B cell (primary cell): ENCODE measurements at regions not wholly inside any gene's neighbourhood (a gene's known extent, or its start where the extent isn't known, plus 50 kb on each side); places are given as distances from the start of the nearest gene placed in this dataset.

Experiments used
- ATAC-seq: fragments of 200-7000 bp; cut with Tn5 transposase; one replicate; pipeline ENCODE4 v1.10.0; 2021; ENCODE audit warnings: low read depth, mild to moderate bottlenecking, moderate number of reproducible peaks, moderate library complexity
- CTCF ChIA-PET: fragments of 350-600 bp; sonication (Branson Sonifier 250); formaldehyde crosslinking; loops from one replicate; lab custom pipeline; 2021; ENCODE audit warnings: antibody characterized with exemption, inconsistent platforms; lab: Charles Lee
- POLR2A ChIA-PET: fragments of 350-600 bp; sonication (Branson Sonifier 250); formaldehyde crosslinking; loops from one replicate; lab custom pipeline; 2021; ENCODE audit warnings: antibody characterized with exemption; lab: Charles Lee
- DNase-seq: peaks from one replicate; pipeline ENCODE4 v3.0.0; 2013
- H2AFZ ChIP-seq: 2 replicates; pipeline ENCODE4 v1.6.1; 2012; ENCODE audit warnings: mild to moderate bottlenecking, low read depth, low read length; ENCODE audit not compliant: insufficient read depth, poor library complexity, severe bottlenecking
- H3K27ac ChIP-seq, 2 donors: 1 replicate in 1 of 2; 2 replicates in 1 of 2; pipeline ENCODE4 v1.5.1; 2012 to 2013; ENCODE audit warnings: low read length in 2 of 2, mild to moderate bottlenecking in 2 of 2, moderate library complexity in 1 of 2
- H3K27me3 ChIP-seq, 4 experiments: fragments of 200-600 bp in 1 of 4; sonication (generic) in 1 of 4; replicated peaks in 1 of 4; 1 replicate in 2 of 4; 2 replicates in 2 of 4; pipeline versions ENCODE4 v1.6.1 to v1.7.0; 2013 to 2016; ENCODE audit warnings: low read length in 3 of 4, mild to moderate bottlenecking in 2 of 4, mixed read lengths in 1 of 4, moderate library complexity in 1 of 4; ENCODE audit not compliant: insufficient read depth in 4 of 4, control insufficient read depth in 3 of 4; ENCODE audit errors: control extremely low read depth in 1 of 4
- H3K36me3 ChIP-seq, 2 experiments: replicated peaks in 1 of 2; 1 replicate in 1 of 2; 2 replicates in 1 of 2; pipeline versions ENCODE4 v1.6.1 to v1.7.1; 2013; ENCODE audit warnings: low read length in 1 of 2; ENCODE audit not compliant: insufficient read depth in 2 of 2, control insufficient read depth in 1 of 2; ENCODE audit errors: control extremely low read depth in 1 of 2, extremely low read depth in 1 of 2
- H3K4me1 ChIP-seq, 2 donors: fragments of 200-600 bp in 1 of 2; sonication (generic) in 1 of 2; 1 replicate in 1 of 2; 2 replicates in 1 of 2; pipeline versions ENCODE4 v1.5.1 to v1.6.1; 2013 to 2017; ENCODE audit warnings: low read length in 2 of 2; ENCODE audit not compliant: control insufficient read depth in 2 of 2, insufficient read depth in 2 of 2
- H3K4me2 ChIP-seq: replicated peaks from 2 replicates; pipeline ENCODE3; 2012; ENCODE audit warnings: mild to moderate bottlenecking, low read depth, low read length; ENCODE audit not compliant: poor library complexity, severe bottlenecking
- H3K4me3 ChIP-seq, 5 experiments: fragments of 200-600 bp in 1 of 5; sonication (generic) in 1 of 5; 1 replicate in 3 of 5; 2 replicates in 2 of 5; pipeline versions ENCODE4 v1.5.1 to v1.7.0; 2011 to 2016; ENCODE audit warnings: low read length in 4 of 5, mild to moderate bottlenecking in 4 of 5, low read depth in 2 of 5, control low read depth in 1 of 5, moderate library complexity in 1 of 5; ENCODE audit not compliant: insufficient read depth in 1 of 5; ENCODE audit errors: control extremely low read depth in 1 of 5, extremely low read depth in 1 of 5
- H3K79me2 ChIP-seq: fragments of 200-600 bp; sonication (generic); one replicate; pipeline ENCODE4 v1.6.0; 2016; ENCODE audit warnings: low read length; ENCODE audit not compliant: control insufficient read depth, insufficient read depth
- H3K9ac ChIP-seq: fragments of 200-600 bp; sonication (generic); 2 replicates; pipeline ENCODE4 v1.6.1; 2017; ENCODE audit warnings: mild to moderate bottlenecking, low read length, moderate library complexity
- H3K9me3 ChIP-seq, 3 donors: one replicate each; pipeline versions ENCODE4 v1.6.1 to v1.7.1; 2013; ENCODE audit warnings: low read length in 2 of 3; ENCODE audit not compliant: control insufficient read depth in 2 of 3, insufficient read depth in 1 of 3; ENCODE audit errors: control extremely low read depth in 1 of 3
- H4K20me1 ChIP-seq: 2 replicates; pipeline ENCODE4 v1.6.0; 2012; ENCODE audit warnings: mild to moderate bottlenecking, low read length; ENCODE audit not compliant: insufficient read depth, control insufficient read depth, poor library complexity, severe bottlenecking
- H3K27ac Mint-ChIP-seq: one replicate; pipeline ENCODE4 v1.8.0; 2021; ENCODE audit warnings: mixed read lengths
- H3K27me3 Mint-ChIP-seq: one replicate; pipeline ENCODE4 v1.8.0; 2021; ENCODE audit warnings: mixed read lengths
- H3K4me1 Mint-ChIP-seq: one replicate; pipeline ENCODE4 v1.8.0; 2021; ENCODE audit warnings: mixed read lengths
- H3K4me3 Mint-ChIP-seq: one replicate; pipeline ENCODE4 v1.8.0; 2021; ENCODE audit warnings: mixed read lengths
- H3K9me3 Mint-ChIP-seq: one replicate; pipeline ENCODE4 v1.8.0; 2022; ENCODE audit warnings: mixed read lengths; ENCODE audit not compliant: insufficient read depth
- EZH2 ChIP-seq: IDR thresholded peaks from 2 replicates; pipeline ENCODE4 v1.6.1; 2012; ENCODE audit warnings: borderline replicate concordance, low read depth, mild to moderate bottlenecking, moderate library complexity, low read length; ENCODE audit not compliant: insufficient read depth, poor library complexity, severe bottlenecking
- WGBS: methylation state at CpG from one replicate; pipeline ENCODE4 v1.1.5; 2013; ENCODE audit warnings: missing lambda C conversion rate; ENCODE audit not compliant: insufficient coverage; 5-methylcytosine and 5-hydroxymethylcytosine counted together
- intact Hi-C: fragments of 100-400 bp; cut with micrococcal nuclease; formaldehyde crosslinking; loops from one replicate; pipeline ENCODE4 v1.10.0; 2022
- TF ChIP-seq, protein P1 (sequence below): fragments of 200-600 bp; IDR thresholded peaks from one replicate; pipeline ENCODE4 v1.8.0; 2022; ENCODE audit warnings: antibody characterized with exemption, mild to moderate bottlenecking

DNA sequence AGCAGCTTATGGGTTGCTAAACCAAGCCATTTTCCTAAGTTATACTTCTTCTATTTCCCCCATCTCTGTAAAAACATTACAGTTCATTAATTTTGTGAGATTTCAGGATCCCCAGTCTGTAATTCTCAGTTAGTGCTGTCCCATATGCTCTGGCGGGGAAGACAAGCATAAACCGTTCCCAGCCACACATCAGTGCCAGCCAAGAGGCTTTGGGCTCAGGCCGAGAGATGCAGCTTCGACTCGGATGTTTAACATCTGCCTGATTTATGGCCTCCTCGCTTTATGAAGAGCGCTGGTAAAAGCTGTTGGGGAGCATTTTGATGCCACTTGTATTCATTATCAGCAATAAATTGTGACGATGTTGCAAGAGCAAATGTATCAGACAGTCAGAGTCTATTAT lies 349.1 kb upstream of the CCDC196 start:
- Histone ChIP-seq H3K9me3 (peaks cover 0 to 4% (median 0%) of the 10 kb centered on the region in 3 donors), H3K27ac (no peak overlapping the region), H3K4me2 (no peak overlapping the region), H4K20me1 (no peaks in the 10 kb centered on the region), H3K36me3 (no peaks in the 10 kb centered on the region), H2AFZ (no peak overlapping the region), H3K27me3 (peaks cover 0 to 3% (median 0%) of the 10 kb centered on the region in 4 experiments), H3K4me1 (peaks cover 15 to 19% of the 10 kb centered on the region in 2 donors), H3K79me2 (no peaks in the 10 kb centered on the region), H3K4me3 (no peak overlapping the region), H3K9ac (no peak overlapping the region)
- ATAC-seq (no peak), DNase-seq (no peak)
- Mint-ChIP-seq H3K9me3 (no peaks in the 10 kb centered on the region), H3K4me3 (no peak overlapping the region), H3K27ac (no peak overlapping the region), H3K4me1 (no peaks in the 10 kb centered on the region), H3K27me3 (no peaks in the 10 kb centered on the region)
- POLR2A ChIA-PET: no interaction called here
- no peak for TF ChIP-seq EZH2
- TF ChIP-seq, protein P1, sequence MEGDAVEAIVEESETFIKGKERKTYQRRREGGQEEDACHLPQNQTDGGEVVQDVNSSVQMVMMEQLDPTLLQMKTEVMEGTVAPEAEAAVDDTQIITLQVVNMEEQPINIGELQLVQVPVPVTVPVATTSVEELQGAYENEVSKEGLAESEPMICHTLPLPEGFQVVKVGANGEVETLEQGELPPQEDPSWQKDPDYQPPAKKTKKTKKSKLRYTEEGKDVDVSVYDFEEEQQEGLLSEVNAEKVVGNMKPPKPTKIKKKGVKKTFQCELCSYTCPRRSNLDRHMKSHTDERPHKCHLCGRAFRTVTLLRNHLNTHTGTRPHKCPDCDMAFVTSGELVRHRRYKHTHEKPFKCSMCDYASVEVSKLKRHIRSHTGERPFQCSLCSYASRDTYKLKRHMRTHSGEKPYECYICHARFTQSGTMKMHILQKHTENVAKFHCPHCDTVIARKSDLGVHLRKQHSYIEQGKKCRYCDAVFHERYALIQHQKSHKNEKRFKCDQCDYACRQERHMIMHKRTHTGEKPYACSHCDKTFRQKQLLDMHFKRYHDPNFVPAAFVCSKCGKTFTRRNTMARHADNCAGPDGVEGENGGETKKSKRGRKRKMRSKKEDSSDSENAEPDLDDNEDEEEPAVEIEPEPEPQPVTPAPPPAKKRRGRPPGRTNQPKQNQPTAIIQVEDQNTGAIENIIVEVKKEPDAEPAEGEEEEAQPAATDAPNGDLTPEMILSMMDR: no peak
- CTCF ChIA-PET: no interaction called here
- intact Hi-C loops: no loop called here
- WGBS: 94% methylated on average over 6 of the region's 8 CpGs

DNA sequence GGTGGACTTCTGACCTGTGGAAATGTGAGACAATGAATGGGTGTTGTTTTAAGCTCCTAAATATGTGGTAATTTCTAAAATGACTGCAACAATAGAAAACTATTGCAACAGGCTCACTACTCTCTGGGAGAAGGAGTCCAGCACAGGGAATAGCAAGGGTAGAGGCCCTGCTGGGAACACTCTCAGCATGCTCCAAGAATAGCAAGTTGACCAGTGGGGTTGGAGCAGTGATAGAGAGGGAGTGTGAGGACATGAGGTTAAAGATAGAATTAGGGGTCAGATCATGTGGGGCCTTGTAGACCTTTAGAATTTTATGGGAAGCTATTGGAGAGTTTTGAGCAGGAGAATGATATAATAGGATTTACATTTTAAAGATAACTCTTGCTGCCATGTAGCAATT lies 346.7 kb upstream of the CCDC196 start:
- ChIA-PET POLR2A (no interaction called here), CTCF (no interaction called here)
- no peak overlapping the region for H3K4me3 ChIP-seq
- H3K79me2 ChIP-seq: no peaks in the 10 kb centered on the region
- Mint-ChIP-seq H3K27ac (no peak overlapping the region), H3K4me3 (no peak overlapping the region), H3K4me1 (peaks cover 4% of the 10 kb centered on the region), H3K27me3 (peaks cover 12% of the 10 kb centered on the region), H3K9me3 (no peaks in the 10 kb centered on the region)
- H3K27me3 ChIP-seq: peaks cover 0 to 5% (median 0%) of the 10 kb centered on the region in 4 experiments
- no peak for DNase-seq
- peaks cover 15 to 19% of the 10 kb centered on the region in 2 donors for H3K4me1 ChIP-seq
- H3K27ac ChIP-seq: no peak overlapping the region
- no peak overlapping the region for H3K9ac ChIP-seq
- peaks cover 0 to 4% (median 0%) of the 10 kb centered on the region in 3 donors for H3K9me3 ChIP-seq
- no peaks in the 10 kb centered on the region for H3K36me3 ChIP-seq
- intact Hi-C loops: no loop called here
- H3K4me2 ChIP-seq: no peak overlapping the region
- H2AFZ ChIP-seq: no peak overlapping the region
- H4K20me1 ChIP-seq: no peaks in the 10 kb centered on the region
- TF ChIP-seq, protein P1: no peak
- no peak for TF ChIP-seq EZH2
- no peak for ATAC-seq
